DMS153 treated with DMSO at 0.1 percent for 48 hours (cell line): ENCODE measurements at regions not wholly inside any gene's neighbourhood (a gene's known extent, or its start where the extent isn't known, plus 50 kb on each side); places are given as distances from the start of the nearest gene placed in this dataset.
A peak's percentile ranks its signal among the peaks of the same experiment; 100 is the strongest.
"Not testable (repeated sequence)": the region's sequence is repeated elsewhere in the genome, so short reads cannot be mapped to it uniquely, and the experiment has no call there.

Source experiments
- DNase-seq: peaks from one replicate; lab custom pipeline; 2025; ENCODE audit not compliant: unreplicated experiment; lab: John Stamatoyannopoulos, UW

- not testable (repeated sequence) for DNase-seq
Observed at GRCh38 chr2:166744117-166744516, 144.2 kb upstream of the XIRP2 start.

GRCh38 chr2:166743482-166743881 is 144.8 kb upstream of the XIRP2 start:
- DNase-seq = not testable (repeated sequence)

GRCh38 chr2:166727095-166727494 is 161.2 kb upstream of the XIRP2 start:
- DNase-seq = no peak

GRCh38 chr2:166725927-166726924 is 162.1 kb upstream of the XIRP2 start:
- DNase-seq = no peak

- DNase-seq = no peak
Observed at GRCh38 chr2:166716968-166717367, 171.3 kb upstream of the XIRP2 start.

- DNase-seq = no peak
Observed at GRCh38 chr2:166700079-166700478, 188.2 kb upstream of the XIRP2 start.

- no peak for DNase-seq
Observed at GRCh38 chr2:166695154-166695553, 193.1 kb upstream of the XIRP2 start.

- not testable (repeated sequence) for DNase-seq
Observed at GRCh38 chr2:166686057-166686456, 192.0 kb upstream of the SCN7A start.

- DNase-seq = no peak
Observed at GRCh38 chr2:166677996-166678395, 183.9 kb upstream of the SCN7A start.

GRCh38 chr2:166676716-166677115 is 182.7 kb upstream of the SCN7A start:
- no peak for DNase-seq

GRCh38 chr2:166675553-166675952 is 181.5 kb upstream of the SCN7A start:
- DNase-seq = no peak

GRCh38 chr2:166673986-166674385 is 179.9 kb upstream of the SCN7A start:
- DNase-seq = no peak

- DNase-seq = no peak
Observed at GRCh38 chr2:166671801-166672200, 177.8 kb upstream of the SCN7A start.

- no peak for DNase-seq
Observed at GRCh38 chr2:166671235-166671634, 177.2 kb upstream of the SCN7A start.

- DNase-seq = no peak
Observed at GRCh38 chr2:166665991-166666940, 172.2 kb upstream of the SCN7A start.

- no peak for DNase-seq
Observed at GRCh38 chr2:166661824-166662223, 167.8 kb upstream of the SCN7A start.

GRCh38 chr2:166661391-166661790 is 167.3 kb upstream of the SCN7A start:
- DNase-seq = no peak

- DNase-seq = no peak
Observed at GRCh38 chr2:166658901-166659300, 164.9 kb upstream of the SCN7A start.

GRCh38 chr2:166653185-166653813 is 159.2 kb upstream of the SCN7A start:
- DNase-seq = peak; percentile 87

- no peak for DNase-seq
Observed at GRCh38 chr2:166651991-166652390, 157.9 kb upstream of the SCN7A start.

- DNase-seq = peak; percentile 13
Observed at GRCh38 chr2:166651080-166651675, 157.1 kb upstream of the SCN7A start.
